Stimulated activated naive CD4-positive, alpha-beta T cell treated with Interleukin-2 at 50 U/mL for 16 hours (primary cell): ENCODE measurements at regions not wholly inside any gene's neighbourhood (a gene's known extent, or its start where the extent isn't known, plus 50 kb on each side); places are given as distances from the start of the nearest gene placed in this dataset.
"Not testable (repeated sequence)": the region's sequence is repeated elsewhere in the genome, so short reads cannot be mapped to it uniquely, and the experiment has no call there.

Source experiments
- DNase-seq: peaks from one replicate; lab custom pipeline; 2025; lab: John Stamatoyannopoulos, UW

- DNase-seq = no peak
Observed at GRCh38 chr3:193801097-193801496, 208.1 kb downstream of the OPA1 start.

- no peak for DNase-seq
Observed at GRCh38 chr3:193803288-193803687, 210.3 kb downstream of the OPA1 start.

GRCh38 chr3:193805448-193805847, 212.4 kb downstream of the OPA1 start:
- no peak for DNase-seq

- DNase-seq = no peak
Observed at GRCh38 chr3:193808317-193808716, 215.3 kb downstream of the OPA1 start.

- no peak for DNase-seq
Observed at GRCh38 chr3:193809106-193809505, 216.1 kb downstream of the OPA1 start.

GRCh38 chr3:193812078-193812725, 219.2 kb downstream of the OPA1 start:
- no peak for DNase-seq

- DNase-seq = no peak
Observed at GRCh38 chr3:193812791-193813500, 219.9 kb downstream of the OPA1 start.

GRCh38 chr3:193813501-193813830, 220.5 kb downstream of the OPA1 start:
- DNase-seq = no peak

- no peak for DNase-seq
Observed at GRCh38 chr3:193814166-193814892, 221.3 kb downstream of the OPA1 start.

- DNase-seq = no peak
Observed at GRCh38 chr3:193815246-193816027, 222.4 kb downstream of the OPA1 start.

GRCh38 chr3:193816028-193816395, 223.0 kb downstream of the OPA1 start:
- DNase-seq = no peak

- DNase-seq = no peak
Observed at GRCh38 chr3:193816656-193817311, 223.8 kb downstream of the OPA1 start.

- DNase-seq = no peak
Observed at GRCh38 chr3:193819117-193820010, 226.4 kb downstream of the OPA1 start.

GRCh38 chr3:193821151-193821668, 228.2 kb downstream of the OPA1 start:
- DNase-seq = no peak

GRCh38 chr3:193822492-193823212, 229.6 kb downstream of the OPA1 start:
- no peak for DNase-seq

GRCh38 chr3:193823213-193823605, 230.2 kb downstream of the OPA1 start:
- not testable (repeated sequence) for DNase-seq

- no peak for DNase-seq
Observed at GRCh38 chr3:193824365-193824764, 231.4 kb downstream of the OPA1 start.

GRCh38 chr3:193825617-193826016, 232.6 kb downstream of the OPA1 start:
- DNase-seq = no peak

GRCh38 chr3:193826159-193826795, 233.3 kb downstream of the OPA1 start:
- DNase-seq = no peak
